ENCODE measurements at regions not wholly inside any gene's neighbourhood (a gene's known extent, or its start where the extent isn't known, plus 50 kb on each side); places are given as distances from the start of the nearest gene placed in this dataset.

DNA sequence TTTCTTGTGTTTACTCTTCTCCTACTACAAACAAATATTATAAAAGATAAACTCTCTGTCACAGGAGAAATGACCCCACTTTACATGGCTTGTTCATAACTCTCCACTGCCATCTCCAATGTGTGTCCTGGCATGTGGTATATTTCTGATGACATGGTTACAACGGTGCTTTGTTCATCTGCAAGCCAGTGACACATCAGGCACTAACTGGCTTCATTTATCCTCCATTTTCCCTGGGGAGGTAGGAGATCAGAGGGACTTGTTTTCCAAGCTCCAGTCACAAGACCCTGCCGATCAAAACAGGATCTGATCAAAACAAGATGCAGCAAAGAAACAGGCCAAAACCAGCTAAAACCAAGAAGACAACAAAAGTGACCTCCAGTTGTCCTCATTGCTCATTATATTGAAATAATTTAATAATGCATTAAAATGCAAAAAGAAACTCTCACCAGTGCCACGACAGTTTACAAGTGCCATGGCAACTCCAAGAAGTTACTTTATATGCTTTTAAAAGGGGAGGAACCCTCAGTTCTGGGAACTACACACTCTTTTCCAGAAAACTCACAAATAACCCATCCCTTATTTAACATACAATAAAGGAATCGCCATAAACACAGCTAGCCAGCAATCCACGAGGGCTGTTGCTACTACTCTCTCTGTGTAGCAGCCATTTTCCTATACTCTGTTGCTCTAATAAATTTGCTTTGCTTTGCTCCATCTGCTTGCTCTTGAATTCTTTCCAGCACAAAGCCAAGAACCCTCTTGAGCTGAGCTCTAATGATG is 224.2 kb downstream of the XPNPEP1 start:
- Histone ChIP-seq H3F3A (ENCODE audit: insufficient read depth, low read length) (no peaks in the 10 kb centered on the region), H3K36me3 (ENCODE audit: insufficient read depth, low read length) (no peaks in the 10 kb centered on the region), H3K4me2 (ENCODE audit: low read length) (no peak overlapping the region), H3K27ac (ENCODE audit: low read depth, low read length, poor library complexity, severe bottlenecking) (no peak overlapping the region), H3K4me3 (ENCODE audit: low read depth, low read length, poor library complexity, severe bottlenecking) (no peak overlapping the region), H3K79me2 (ENCODE audit: insufficient read depth, low read length) (no peaks in the 10 kb centered on the region), H3K9me3 (ENCODE audit: low read length) (no peaks in the 10 kb centered on the region), H3K9me2 (ENCODE audit: low read depth, low read length) (no peaks in the 10 kb centered on the region), H3K4me1 (ENCODE audit: insufficient read depth, low read length, severe bottlenecking) (no peaks in the 10 kb centered on the region), H2AFZ (ENCODE audit: low read length) (no peak overlapping the region), H3K27me3 (ENCODE audit: insufficient read depth, low read length) (no peaks in the 10 kb centered on the region), H3K9ac (ENCODE audit: low read length) (no peak overlapping the region), H4K20me1 (ENCODE audit: insufficient read depth, low read length) (no peaks in the 10 kb centered on the region)
- TF ChIP-seq EZH2 (IDR thresholded peaks at IDR 0.05; ENCODE audit: borderline replicate concordance, low read length): no peak
- TF ChIP-seq, protein P1, sequence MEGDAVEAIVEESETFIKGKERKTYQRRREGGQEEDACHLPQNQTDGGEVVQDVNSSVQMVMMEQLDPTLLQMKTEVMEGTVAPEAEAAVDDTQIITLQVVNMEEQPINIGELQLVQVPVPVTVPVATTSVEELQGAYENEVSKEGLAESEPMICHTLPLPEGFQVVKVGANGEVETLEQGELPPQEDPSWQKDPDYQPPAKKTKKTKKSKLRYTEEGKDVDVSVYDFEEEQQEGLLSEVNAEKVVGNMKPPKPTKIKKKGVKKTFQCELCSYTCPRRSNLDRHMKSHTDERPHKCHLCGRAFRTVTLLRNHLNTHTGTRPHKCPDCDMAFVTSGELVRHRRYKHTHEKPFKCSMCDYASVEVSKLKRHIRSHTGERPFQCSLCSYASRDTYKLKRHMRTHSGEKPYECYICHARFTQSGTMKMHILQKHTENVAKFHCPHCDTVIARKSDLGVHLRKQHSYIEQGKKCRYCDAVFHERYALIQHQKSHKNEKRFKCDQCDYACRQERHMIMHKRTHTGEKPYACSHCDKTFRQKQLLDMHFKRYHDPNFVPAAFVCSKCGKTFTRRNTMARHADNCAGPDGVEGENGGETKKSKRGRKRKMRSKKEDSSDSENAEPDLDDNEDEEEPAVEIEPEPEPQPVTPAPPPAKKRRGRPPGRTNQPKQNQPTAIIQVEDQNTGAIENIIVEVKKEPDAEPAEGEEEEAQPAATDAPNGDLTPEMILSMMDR (IDR thresholded peaks at IDR 0.05; ENCODE audit: low read length): no peak

DNA sequence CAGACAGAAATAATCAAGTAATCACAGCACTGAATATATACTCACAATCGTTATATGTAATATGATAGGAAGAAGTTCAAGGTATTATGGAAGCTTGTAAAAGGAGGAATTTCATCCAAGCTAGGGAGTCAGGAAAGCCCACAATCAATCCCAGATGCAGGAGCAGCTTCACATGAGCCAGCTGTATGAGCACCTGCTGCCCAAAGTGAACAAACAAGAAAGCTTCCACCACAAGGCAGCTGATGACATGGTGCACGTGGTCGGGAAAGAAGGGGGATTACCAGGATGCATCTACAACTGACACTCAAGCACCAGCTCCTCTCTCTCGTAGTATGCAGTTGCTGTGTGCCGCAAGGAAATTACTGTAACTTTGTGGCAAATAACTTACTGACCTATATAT is 225.2 kb downstream of the XPNPEP1 start:
- no peak for TF ChIP-seq EZH2 (IDR thresholded peaks at IDR 0.05; ENCODE audit: borderline replicate concordance, low read length)
- TF ChIP-seq, protein P1 (IDR thresholded peaks at IDR 0.05; ENCODE audit: low read length): no peak
- H3F3A ChIP-seq (ENCODE audit: insufficient read depth, low read length): no peaks in the 10 kb centered on the region
- no peak overlapping the region for H3K4me2 ChIP-seq (ENCODE audit: low read length)
- no peaks in the 10 kb centered on the region for H3K9me3 ChIP-seq (ENCODE audit: low read length)
- no peak overlapping the region for H3K4me3 ChIP-seq (ENCODE audit: low read depth, low read length, poor library complexity, severe bottlenecking)
- H3K79me2 ChIP-seq (ENCODE audit: insufficient read depth, low read length): no peaks in the 10 kb centered on the region
- H4K20me1 ChIP-seq (ENCODE audit: insufficient read depth, low read length): no peaks in the 10 kb centered on the region
- H3K4me1 ChIP-seq (ENCODE audit: insufficient read depth, low read length, severe bottlenecking): no peaks in the 10 kb centered on the region
- H3K9ac ChIP-seq (ENCODE audit: low read length): no peak overlapping the region
- H3K27ac ChIP-seq (ENCODE audit: low read depth, low read length, poor library complexity, severe bottlenecking): no peak overlapping the region
- no peaks in the 10 kb centered on the region for H3K36me3 ChIP-seq (ENCODE audit: insufficient read depth, low read length)
- H3K9me2 ChIP-seq (ENCODE audit: low read depth, low read length): no peaks in the 10 kb centered on the region
- H2AFZ ChIP-seq (ENCODE audit: low read length): no peak overlapping the region
- no peaks in the 10 kb centered on the region for H3K27me3 ChIP-seq (ENCODE audit: insufficient read depth, low read length)

GRCh38 chr10:109696981-109697775 is 226.1 kb downstream of the XPNPEP1 start:
- H3K9ac ChIP-seq (ENCODE audit: low read length): no peak overlapping the region
- H3K9me3 ChIP-seq (ENCODE audit: low read length): no peaks in the 10 kb centered on the region
- H3K4me1 ChIP-seq (ENCODE audit: insufficient read depth, low read length, severe bottlenecking): no peaks in the 10 kb centered on the region
- H3K27me3 ChIP-seq (ENCODE audit: insufficient read depth, low read length): no peaks in the 10 kb centered on the region
- no peak overlapping the region for H2AFZ ChIP-seq (ENCODE audit: low read length)
- H3F3A ChIP-seq (ENCODE audit: insufficient read depth, low read length): no peaks in the 10 kb centered on the region
- H3K27ac ChIP-seq (ENCODE audit: low read depth, low read length, poor library complexity, severe bottlenecking): no peak overlapping the region
- no peak overlapping the region for H3K4me2 ChIP-seq (ENCODE audit: low read length)
- TF ChIP-seq, protein P1 (IDR thresholded peaks at IDR 0.05; ENCODE audit: low read length): no peak
- no peak for TF ChIP-seq EZH2 (IDR thresholded peaks at IDR 0.05; ENCODE audit: borderline replicate concordance, low read length)
- H3K4me3 ChIP-seq (ENCODE audit: low read depth, low read length, poor library complexity, severe bottlenecking): no peak overlapping the region
- no peaks in the 10 kb centered on the region for H3K9me2 ChIP-seq (ENCODE audit: low read depth, low read length)
- no peaks in the 10 kb centered on the region for H3K36me3 ChIP-seq (ENCODE audit: insufficient read depth, low read length)
- no peaks in the 10 kb centered on the region for H4K20me1 ChIP-seq (ENCODE audit: insufficient read depth, low read length)
- H3K79me2 ChIP-seq (ENCODE audit: insufficient read depth, low read length): no peaks in the 10 kb centered on the region

All from OCI-LY1 (cell line).